Stimulated activated naive CD4-positive, alpha-beta T cell (primary cell): ENCODE measurements at regions not wholly inside any gene's neighbourhood (a gene's known extent, or its start where the extent isn't known, plus 50 kb on each side); places are given as distances from the start of the nearest gene placed in this dataset.

Experiments used
- DNase-seq, 6 experiments: peaks; one replicate each; lab custom pipeline; 2025; lab: John Stamatoyannopoulos, UW

GRCh38 chr2:59733970-59734369 is 819.5 kb downstream of the BCL11A start:
- DNase-seq = no peak

GRCh38 chr2:59733567-59733930 is 819.9 kb downstream of the BCL11A start:
- DNase-seq = no peak

DNA sequence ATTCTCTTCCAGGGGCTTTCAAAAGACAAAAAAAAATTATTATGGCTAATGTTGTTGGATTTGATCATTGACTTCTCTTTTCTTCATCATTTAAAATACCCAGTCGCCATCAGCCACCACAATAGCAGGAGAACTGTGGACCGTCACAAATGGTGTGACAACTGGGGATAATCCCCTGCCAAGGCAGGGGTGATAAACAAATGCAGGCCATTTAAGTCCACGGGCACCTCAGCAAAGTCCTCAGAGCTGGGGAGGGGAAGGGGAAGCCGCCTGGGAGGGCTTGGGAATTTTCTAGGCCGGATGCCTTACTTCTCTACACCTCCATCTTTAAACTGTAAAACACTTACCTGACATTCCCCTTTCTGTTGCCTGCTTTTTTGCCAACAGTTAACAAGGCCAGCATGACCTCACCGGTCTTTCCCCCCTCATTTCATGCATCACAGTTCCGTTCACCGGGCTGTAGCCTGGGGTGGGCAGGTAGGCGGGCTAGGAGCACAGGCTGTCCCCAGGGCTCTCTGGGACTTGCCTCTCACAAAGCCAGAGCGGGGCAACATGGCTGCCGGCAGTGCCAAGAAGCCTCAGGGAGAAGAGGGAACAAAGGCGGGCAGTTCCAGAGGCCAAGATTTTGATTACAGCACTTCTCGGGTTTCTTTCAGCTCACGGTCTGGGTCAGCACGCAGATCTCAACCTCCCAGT is 820.4 kb downstream of the BCL11A start:
- DNase-seq = no peak

- no peak for DNase-seq
Observed at GRCh38 chr2:59727121-59727590, 826.3 kb downstream of the BCL11A start.

GRCh38 chr2:59726228-59727120 is 827.0 kb downstream of the BCL11A start:
- no peak for DNase-seq

DNA sequence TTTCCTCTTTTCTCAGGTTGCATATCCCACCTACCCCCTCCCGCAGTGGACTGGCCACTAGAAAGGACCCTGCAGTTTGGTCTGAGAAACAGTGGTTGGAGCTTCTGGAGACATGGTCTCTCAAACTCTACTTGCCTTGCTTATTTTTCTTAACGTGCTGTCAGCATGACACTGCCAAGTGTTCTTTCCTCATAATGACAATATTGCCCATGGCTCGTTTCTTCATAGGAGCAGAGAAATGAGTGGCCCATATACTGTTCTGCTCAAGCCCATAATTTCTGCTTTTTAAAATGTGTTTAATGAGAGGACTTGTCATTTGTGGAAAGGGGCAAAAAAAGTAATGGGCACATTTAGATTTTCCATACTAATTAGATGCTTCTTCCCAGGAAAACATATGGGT is 828.7 kb downstream of the BCL11A start:
- DNase-seq = no peak

- DNase-seq = no peak
Observed at GRCh38 chr2:59720296-59720866, 833.1 kb downstream of the BCL11A start.

- DNase-seq = no peak
Observed at GRCh38 chr2:59713577-59713976, 839.9 kb downstream of the BCL11A start.

DNA sequence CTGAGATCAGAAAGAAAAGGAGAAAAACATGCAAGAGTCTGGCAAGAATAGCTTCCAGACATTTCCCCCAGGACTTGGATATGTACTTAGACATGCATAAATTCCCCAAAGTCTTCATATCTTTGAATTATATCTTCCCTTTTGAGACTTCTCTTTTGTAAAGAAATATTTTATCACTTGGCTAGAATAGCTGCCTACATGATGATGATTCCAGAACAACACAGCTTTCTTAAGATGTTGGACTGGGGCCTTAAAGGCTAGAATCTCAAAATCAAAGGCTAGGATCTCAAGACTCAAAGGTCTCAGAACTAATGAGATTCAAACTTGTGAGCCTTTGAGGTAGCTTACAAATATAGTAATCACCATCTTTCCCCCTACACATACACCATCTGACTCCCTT is 842.3 kb downstream of the BCL11A start:
- DNase-seq = no peak

- DNase-seq = no peak
Observed at GRCh38 chr2:59706729-59707128, 846.7 kb downstream of the BCL11A start.

DNA sequence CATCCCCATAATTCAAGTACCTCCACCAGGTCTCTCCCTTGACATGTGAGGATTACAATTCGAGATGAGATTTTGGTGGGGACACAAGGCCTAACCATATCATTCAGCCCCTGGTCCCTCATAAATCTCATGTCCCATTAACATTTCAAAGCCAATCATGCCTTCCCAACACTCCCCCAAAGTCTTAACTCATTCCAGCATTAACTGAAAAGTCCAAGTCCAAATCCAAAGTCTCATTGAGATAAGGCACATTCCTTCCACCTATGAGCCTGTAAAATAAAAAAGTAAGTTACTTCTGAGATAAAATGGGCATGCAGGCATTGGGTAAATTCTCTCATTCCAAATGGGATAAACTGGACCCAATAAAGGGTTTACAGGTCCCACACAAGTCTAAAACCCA is 849.7 kb downstream of the BCL11A start:
- no peak for DNase-seq

- no peak for DNase-seq
Observed at GRCh38 chr2:59702026-59702425, 851.4 kb downstream of the BCL11A start.

GRCh38 chr2:59701271-59701994 is 852.0 kb downstream of the BCL11A start:
- no peak for DNase-seq

DNA sequence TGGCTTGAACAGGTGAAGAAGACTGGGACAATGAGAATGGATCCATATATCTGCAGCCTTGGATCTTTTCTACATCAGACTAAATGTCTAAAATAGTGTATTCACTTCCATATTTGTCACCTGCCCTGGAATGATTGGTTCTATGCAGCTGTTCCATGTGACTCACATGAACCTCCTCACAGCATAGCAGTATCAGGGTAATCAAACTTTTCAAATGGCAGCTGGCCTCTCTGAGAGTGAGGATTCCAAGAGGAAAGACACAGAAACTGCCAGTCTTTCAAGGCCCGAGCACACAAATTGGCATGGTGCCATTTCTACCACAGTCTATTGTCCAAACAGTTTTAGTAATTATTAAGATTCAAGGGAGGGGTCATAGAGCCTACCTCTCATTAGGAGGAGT is 859.3 kb downstream of the BCL11A start:
- no peak for DNase-seq

GRCh38 chr2:59693231-59693959 is 860.1 kb downstream of the BCL11A start:
- DNase-seq = no peak

GRCh38 chr2:59691518-59692190 is 861.8 kb downstream of the BCL11A start:
- no peak for DNase-seq

GRCh38 chr2:59690849-59691248 is 862.6 kb downstream of the BCL11A start:
- DNase-seq = no peak

DNA sequence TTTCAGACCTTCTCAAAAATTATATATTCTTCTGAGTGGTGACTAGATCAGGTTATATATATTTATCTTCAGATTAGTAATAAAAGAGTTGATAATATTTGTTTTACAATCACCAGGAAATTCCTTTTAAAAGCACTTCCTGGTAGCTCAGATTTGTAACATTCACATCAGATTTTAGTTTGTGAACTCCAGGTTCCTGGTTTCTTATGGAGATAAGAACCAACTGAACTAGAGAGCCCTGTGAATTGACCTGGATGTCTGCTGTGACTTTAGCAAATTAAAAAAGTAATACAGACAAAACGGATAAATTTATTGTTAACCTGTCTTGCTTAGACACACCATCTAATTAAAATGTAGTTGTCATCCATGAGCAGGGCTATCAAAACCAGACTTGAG is 868.7 kb downstream of the BCL11A start:
- DNase-seq = no peak

GRCh38 chr2:59684116-59684770 is 869.2 kb downstream of the BCL11A start:
- no peak for DNase-seq

GRCh38 chr2:59680863-59681262 is 872.6 kb downstream of the BCL11A start:
- DNase-seq = no peak

DNA sequence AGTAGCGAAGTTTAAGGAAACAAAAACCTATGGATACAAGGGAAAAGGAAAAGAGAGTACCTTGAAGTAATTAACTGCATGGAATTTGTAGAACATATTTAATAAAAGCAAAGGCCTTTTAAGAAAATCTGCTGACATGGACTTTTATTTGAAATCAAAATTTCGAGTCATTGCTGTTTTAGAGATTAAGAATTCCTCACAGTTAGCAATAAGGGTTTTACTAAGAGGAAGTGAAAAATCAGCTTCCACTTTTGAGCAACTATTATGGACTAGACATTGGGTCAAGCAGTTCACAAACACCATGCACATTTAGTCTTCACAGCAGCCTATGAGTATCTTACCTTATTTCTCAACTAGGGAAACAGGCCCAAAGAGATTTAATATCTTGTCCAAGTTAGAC is 876.3 kb downstream of the BCL11A start:
- DNase-seq = no peak
